KMS-11 (cell line): ENCODE measurements at regions not wholly inside any gene's neighbourhood (a gene's known extent, or its start where the extent isn't known, plus 50 kb on each side); places are given as distances from the start of the nearest gene placed in this dataset.

Experiments
- H2AFZ ChIP-seq: fragments of 200-600 bp; sonication (generic); 2 replicates; pipeline ENCODE4 v1.6.1; 2016; ENCODE audit warnings: antibody characterized with exemption, mixed run types, low read depth
- H3K27ac ChIP-seq: fragments of 200-600 bp; sonication (generic); 2 replicates; pipeline ENCODE4 v1.6.1; 2016; ENCODE audit warnings: mild to moderate bottlenecking, mixed run types
- H3K27me3 ChIP-seq: fragments of 200-600 bp; sonication (generic); 2 replicates; pipeline ENCODE4 v1.6.1; 2017; ENCODE audit warnings: mild to moderate bottlenecking, low read depth, mixed run types, moderate library complexity; ENCODE audit not compliant: insufficient read depth
- H3K36me3 ChIP-seq: fragments of 200-600 bp; sonication (generic); 2 replicates; pipeline ENCODE4 v1.6.1; 2017; ENCODE audit warnings: mild to moderate bottlenecking, mixed run types; ENCODE audit not compliant: insufficient read depth
- H3K4me1 ChIP-seq: fragments of 200-600 bp; sonication (generic); 2 replicates; pipeline ENCODE4 v1.6.1; 2016; ENCODE audit warnings: mild to moderate bottlenecking, low read depth, mixed run types; ENCODE audit not compliant: poor library complexity, severe bottlenecking
- H3K4me2 ChIP-seq: fragments of 200-600 bp; sonication (generic); 2 replicates; pipeline ENCODE4 v1.7.0; 2016; ENCODE audit warnings: mild to moderate bottlenecking, mixed run types
- H3K4me3 ChIP-seq: fragments of 200-600 bp; sonication (generic); IDR thresholded peaks from 2 replicates; pipeline ENCODE4 v1.6.1; 2017; ENCODE audit warnings: low read depth, low read length, mixed read lengths; ENCODE audit not compliant: insufficient read depth
- H3K79me2 ChIP-seq: fragments of 200-600 bp; sonication (generic); 2 replicates; pipeline ENCODE4 v1.6.1; 2016; ENCODE audit warnings: low read depth, mixed run types; ENCODE audit not compliant: insufficient read depth
- H3K9ac ChIP-seq: fragments of 200-600 bp; sonication (generic); 2 replicates; pipeline ENCODE4 v1.6.1; 2016; ENCODE audit warnings: mild to moderate bottlenecking, mixed run types
- H4K20me1 ChIP-seq: fragments of 200-600 bp; sonication (generic); 2 replicates; pipeline ENCODE4 v1.6.1; 2016; ENCODE audit warnings: mild to moderate bottlenecking, mixed run types; ENCODE audit not compliant: insufficient read depth
- CTCF ChIP-seq: fragments of 200-600 bp; sonication (generic); conservative IDR thresholded peaks from 2 replicates; pipeline ENCODE4 v1.6.1; 2017; ENCODE audit warnings: low read depth, mild to moderate bottlenecking, antibody characterized with exemption, low read length, moderate library complexity, mixed read lengths

GRCh38 chr2:34069604-34070003, 470.5 kb upstream of the FAM98A start:
- Histone ChIP-seq H3K27ac (no peak overlapping the region), H3K79me2 (no peaks in the 10 kb centered on the region), H3K27me3 (no peaks in the 10 kb centered on the region), H3K9ac (no peak overlapping the region), H3K4me2 (no peak overlapping the region), H3K4me1 (no peaks in the 10 kb centered on the region), H3K4me3 (no peak overlapping the region), H2AFZ (no peak overlapping the region), H4K20me1 (no peaks in the 10 kb centered on the region), H3K36me3 (no peaks in the 10 kb centered on the region; the same call in 1 of the 2 replicates)
- no peak for TF ChIP-seq CTCF

- no peak overlapping the region for H2AFZ ChIP-seq
- no peak overlapping the region for H3K4me2 ChIP-seq
- no peak overlapping the region for H3K4me3 ChIP-seq
- no peak overlapping the region for H3K9ac ChIP-seq
- no peaks in the 10 kb centered on the region for H3K79me2 ChIP-seq
- no peak overlapping the region for H3K27ac ChIP-seq
- no peak for TF ChIP-seq CTCF
- no peaks in the 10 kb centered on the region for H3K4me1 ChIP-seq
- H3K36me3 ChIP-seq, result no peaks in the 10 kb centered on the region
- no peaks in the 10 kb centered on the region for H4K20me1 ChIP-seq
- no peaks in the 10 kb centered on the region for H3K27me3 ChIP-seq
Measured at GRCh38 chr2:34050413-34050812, 451.3 kb upstream of the FAM98A start.

GRCh38 chr2:34045101-34045655, 446.1 kb upstream of the FAM98A start:
- Histone ChIP-seq H3K79me2 (no peaks in the 10 kb centered on the region), H4K20me1 (no peaks in the 10 kb centered on the region), H3K36me3 (no peaks in the 10 kb centered on the region), H3K4me3 (no peak overlapping the region), H3K4me1 (no peaks in the 10 kb centered on the region), H2AFZ (no peak overlapping the region), H3K27me3 (no peaks in the 10 kb centered on the region), H3K9ac (no peak overlapping the region), H3K4me2 (no peak overlapping the region), H3K27ac (no peak overlapping the region)
- no peak for TF ChIP-seq CTCF

- H3K9ac ChIP-seq, result no peak overlapping the region
- no peak overlapping the region for H3K4me3 ChIP-seq
- H3K27ac ChIP-seq, result no peak overlapping the region
- H3K4me2 ChIP-seq, result no peak overlapping the region
- H4K20me1 ChIP-seq, result no peaks in the 10 kb centered on the region
- no peak for TF ChIP-seq CTCF
- H3K27me3 ChIP-seq, result no peaks in the 10 kb centered on the region
- no peaks in the 10 kb centered on the region for H3K4me1 ChIP-seq
- H3K36me3 ChIP-seq, result no peaks in the 10 kb centered on the region
- no peaks in the 10 kb centered on the region for H3K79me2 ChIP-seq
- no peak overlapping the region for H2AFZ ChIP-seq
Measured at GRCh38 chr2:34037886-34038285, 438.8 kb upstream of the FAM98A start.

- Histone ChIP-seq H3K4me3 (no peak overlapping the region), H3K27me3 (no peaks in the 10 kb centered on the region), H2AFZ (no peak overlapping the region), H3K27ac (no peak overlapping the region), H3K79me2 (no peaks in the 10 kb centered on the region), H3K36me3 (no peaks in the 10 kb centered on the region), H4K20me1 (no peaks in the 10 kb centered on the region), H3K9ac (no peak overlapping the region), H3K4me2 (no peak overlapping the region), H3K4me1 (no peaks in the 10 kb centered on the region)
- TF ChIP-seq CTCF, result no peak
Measured at GRCh38 chr2:34037157-34037556, 438.1 kb upstream of the FAM98A start.
